GM12874 (cell line): ENCODE measurements at regions not wholly inside any gene's neighbourhood (a gene's known extent, or its start where the extent isn't known, plus 50 kb on each side); places are given as distances from the start of the nearest gene placed in this dataset.

ENCODE experiments used
- CTCF ChIP-seq: IDR thresholded peaks from 2 replicates; pipeline ENCODE4 v1.5.1; 2011; ENCODE audit warnings: low read depth, mild to moderate bottlenecking, control low read depth, low read length, moderate library complexity; ENCODE audit not compliant: insufficient read depth

GRCh38 chr3:89699771-89700170 lies 592.4 kb downstream of the EPHA3 start:
- no peak for TF ChIP-seq CTCF

- TF ChIP-seq CTCF, result no peak
Measured at GRCh38 chr3:89702404-89702803, 595.0 kb downstream of the EPHA3 start.

- TF ChIP-seq CTCF, result no peak
Measured at GRCh38 chr3:89713196-89713595, 605.8 kb downstream of the EPHA3 start.

GRCh38 chr3:89714237-89714636 lies 606.8 kb downstream of the EPHA3 start:
- no peak for TF ChIP-seq CTCF

GRCh38 chr3:89740080-89740880 lies 632.9 kb downstream of the EPHA3 start:
- no peak for TF ChIP-seq CTCF

GRCh38 chr3:89740881-89741177 lies 633.4 kb downstream of the EPHA3 start:
- TF ChIP-seq CTCF, result no peak

- no peak for TF ChIP-seq CTCF
Measured at GRCh38 chr3:89742546-89742945, 635.1 kb downstream of the EPHA3 start.
